ENCODE measurements at regions not wholly inside any gene's neighbourhood (a gene's known extent, or its start where the extent isn't known, plus 50 kb on each side); places are given as distances from the start of the nearest gene placed in this dataset.

- TF ChIP-seq CTCF (IDR thresholded peaks at IDR 0.05; ENCODE audit: borderline replicate concordance, control extremely low read depth, extremely low read depth, insufficient read depth, missing control alignments) = no peak
- DNase-seq (ENCODE audit: low spot score) = no peak
- in situ Hi-C loops (cut with MboI; ENCODE audit: low sequenced_read_pairs, unreplicated experiment) = no loop called here
Measured at GRCh38 chr13:58977085-58977484, 1186.6 kb downstream of the DIAPH3 start.

GRCh38 chr13:58978331-58978730 lies 1185.4 kb downstream of the DIAPH3 start:
- TF ChIP-seq CTCF (IDR thresholded peaks at IDR 0.05; ENCODE audit: borderline replicate concordance, control extremely low read depth, extremely low read depth, insufficient read depth, missing control alignments) = no peak
- in situ Hi-C loops (cut with MboI; ENCODE audit: low sequenced_read_pairs, unreplicated experiment) = no loop called here
- no peak for DNase-seq (ENCODE audit: low spot score)

GRCh38 chr13:58979851-58980250 lies 1183.9 kb downstream of the DIAPH3 start:
- TF ChIP-seq CTCF (IDR thresholded peaks at IDR 0.05; ENCODE audit: borderline replicate concordance, control extremely low read depth, extremely low read depth, insufficient read depth, missing control alignments) = no peak
- in situ Hi-C loops (cut with MboI; ENCODE audit: low sequenced_read_pairs, unreplicated experiment) = no loop called here
- no peak for DNase-seq (ENCODE audit: low spot score)

GRCh38 chr13:58985845-58986244 lies 1177.9 kb downstream of the DIAPH3 start:
- TF ChIP-seq CTCF (IDR thresholded peaks at IDR 0.05; ENCODE audit: borderline replicate concordance, control extremely low read depth, extremely low read depth, insufficient read depth, missing control alignments) = no peak
- in situ Hi-C loops (cut with MboI; ENCODE audit: low sequenced_read_pairs, unreplicated experiment) = no loop called here

GRCh38 chr13:58989556-58989955 lies 1174.2 kb downstream of the DIAPH3 start:
- in situ Hi-C loops (cut with MboI; ENCODE audit: low sequenced_read_pairs, unreplicated experiment) = no loop called here
- TF ChIP-seq CTCF (IDR thresholded peaks at IDR 0.05; ENCODE audit: borderline replicate concordance, control extremely low read depth, extremely low read depth, insufficient read depth, missing control alignments) = no peak
- no peak for DNase-seq (ENCODE audit: low spot score)

More at GRCh38 chr13:58985845-58986244, 1177.9 kb downstream of the DIAPH3 start:
- no peak for DNase-seq (ENCODE audit: low spot score)

GRCh38 chr13:58991826-58992477 lies 1171.8 kb downstream of the DIAPH3 start:
- TF ChIP-seq CTCF (IDR thresholded peaks at IDR 0.05; ENCODE audit: borderline replicate concordance, control extremely low read depth, extremely low read depth, insufficient read depth, missing control alignments) = no peak
- no peak for DNase-seq (ENCODE audit: low spot score)
- in situ Hi-C loops (cut with MboI; ENCODE audit: low sequenced_read_pairs, unreplicated experiment) = no loop called here
